ENCODE measurements at regions not wholly inside any gene's neighbourhood (a gene's known extent, or its start where the extent isn't known, plus 50 kb on each side); places are given as distances from the start of the nearest gene placed in this dataset.

DNA sequence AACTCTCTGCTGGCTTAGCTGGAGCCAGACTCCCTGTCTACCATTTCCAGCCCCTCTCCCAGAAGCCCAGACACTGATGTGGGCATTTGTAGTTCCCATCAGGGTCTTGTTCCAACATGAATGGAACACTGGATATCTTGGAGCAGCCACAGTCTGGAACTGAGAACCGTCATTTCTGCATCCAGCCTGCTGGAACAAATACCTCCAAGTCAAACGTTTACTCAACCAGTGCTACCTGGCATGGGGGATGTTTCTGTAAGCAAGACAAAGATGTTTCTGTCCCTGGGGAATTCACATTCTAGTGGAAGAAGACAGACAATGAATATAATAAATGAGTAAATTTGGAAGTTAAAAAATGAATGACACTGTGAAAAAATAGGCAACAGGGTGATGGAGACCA, 70.8 kb upstream of the ZNF438 start:
- POLR2A ChIA-PET (ENCODE audit: unreplicated experiment) = no interaction called here
- no peak overlapping the region for H3K4me2 ChIP-seq
- H3K36me3 ChIP-seq (ENCODE audit: low read depth) = no peaks in the 10 kb centered on the region
- peaks cover 30% of the 10 kb centered on the region for H3K4me1 ChIP-seq (replicated peaks; ENCODE audit: insufficient read depth)
- DNase-seq = no peak
- no peak overlapping the region for H3K4me3 ChIP-seq
- H3K9me2 ChIP-seq (ENCODE audit: insufficient read depth) = no peaks in the 10 kb centered on the region
- H4K20me1 ChIP-seq (ENCODE audit: insufficient read depth) = no peaks in the 10 kb centered on the region
- H3K9me3 ChIP-seq (ENCODE audit: insufficient read depth, low read depth) = no peaks in the 10 kb centered on the region
- H3K27me3 ChIP-seq (ENCODE audit: insufficient read depth, low read depth) = no peaks in the 10 kb centered on the region
- intact Hi-C loops (cut with micrococcal nuclease; ENCODE audit: unreplicated experiment) = no loop called here
- no peak for TF ChIP-seq EZH2 (IDR thresholded peaks at IDR 0.05; ENCODE audit: low read depth)
- TF ChIP-seq, protein P1, sequence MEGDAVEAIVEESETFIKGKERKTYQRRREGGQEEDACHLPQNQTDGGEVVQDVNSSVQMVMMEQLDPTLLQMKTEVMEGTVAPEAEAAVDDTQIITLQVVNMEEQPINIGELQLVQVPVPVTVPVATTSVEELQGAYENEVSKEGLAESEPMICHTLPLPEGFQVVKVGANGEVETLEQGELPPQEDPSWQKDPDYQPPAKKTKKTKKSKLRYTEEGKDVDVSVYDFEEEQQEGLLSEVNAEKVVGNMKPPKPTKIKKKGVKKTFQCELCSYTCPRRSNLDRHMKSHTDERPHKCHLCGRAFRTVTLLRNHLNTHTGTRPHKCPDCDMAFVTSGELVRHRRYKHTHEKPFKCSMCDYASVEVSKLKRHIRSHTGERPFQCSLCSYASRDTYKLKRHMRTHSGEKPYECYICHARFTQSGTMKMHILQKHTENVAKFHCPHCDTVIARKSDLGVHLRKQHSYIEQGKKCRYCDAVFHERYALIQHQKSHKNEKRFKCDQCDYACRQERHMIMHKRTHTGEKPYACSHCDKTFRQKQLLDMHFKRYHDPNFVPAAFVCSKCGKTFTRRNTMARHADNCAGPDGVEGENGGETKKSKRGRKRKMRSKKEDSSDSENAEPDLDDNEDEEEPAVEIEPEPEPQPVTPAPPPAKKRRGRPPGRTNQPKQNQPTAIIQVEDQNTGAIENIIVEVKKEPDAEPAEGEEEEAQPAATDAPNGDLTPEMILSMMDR (conservative IDR thresholded peaks at IDR 0.05) = no peak
- no peak overlapping the region for H2AFZ ChIP-seq
- BruUV-seq (replicated peaks) = no TSS peak
- no peak overlapping the region for H3K27ac ChIP-seq
- H3K79me2 ChIP-seq (ENCODE audit: low read depth) = no peaks in the 10 kb centered on the region
- H3F3A ChIP-seq (ENCODE audit: insufficient read depth, low read depth) = peaks cover 23% of the 10 kb centered on the region
- CTCF ChIA-PET = no interaction called here

DNA sequence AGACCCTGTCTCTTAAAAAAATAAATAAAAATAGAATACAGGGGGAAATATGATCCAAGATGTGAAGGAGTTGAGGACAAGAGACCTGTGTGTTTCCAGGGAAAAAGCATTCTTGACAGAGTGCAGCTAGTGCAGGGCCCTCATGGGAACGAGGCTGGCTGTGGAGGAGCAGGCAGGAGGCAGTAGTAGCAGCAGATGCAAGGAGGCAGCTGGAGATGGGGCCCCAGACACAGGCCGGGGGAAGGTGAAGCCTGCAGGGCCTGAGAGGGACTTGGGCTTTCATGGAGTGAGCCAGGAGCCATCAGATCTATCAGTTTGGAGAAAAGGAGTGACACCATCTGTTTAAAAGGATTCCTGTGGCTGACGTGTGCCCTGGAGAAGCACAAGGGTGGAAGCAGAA, 71.4 kb upstream of the ZNF438 start:
- TF ChIP-seq, protein P1 (conservative IDR thresholded peaks at IDR 0.05) = no peak
- no peak for TF ChIP-seq EZH2 (IDR thresholded peaks at IDR 0.05; ENCODE audit: low read depth)
- H3K79me2 ChIP-seq (ENCODE audit: low read depth) = no peaks in the 10 kb centered on the region
- intact Hi-C loops (cut with micrococcal nuclease; ENCODE audit: unreplicated experiment) = no loop called here
- no peak overlapping the region for H2AFZ ChIP-seq
- H3K9me2 ChIP-seq (ENCODE audit: insufficient read depth) = no peaks in the 10 kb centered on the region
- ChIA-PET CTCF (no interaction called here), POLR2A (ENCODE audit: unreplicated experiment) (no interaction called here)
- no peak for DNase-seq
- no peaks in the 10 kb centered on the region for H3K27me3 ChIP-seq (ENCODE audit: insufficient read depth, low read depth)
- no peaks in the 10 kb centered on the region for H4K20me1 ChIP-seq (ENCODE audit: insufficient read depth)
- H3K36me3 ChIP-seq (ENCODE audit: low read depth) = no peaks in the 10 kb centered on the region
- H3K4me1 ChIP-seq (replicated peaks; ENCODE audit: insufficient read depth) = peaks cover 30% of the 10 kb centered on the region
- BruUV-seq (replicated peaks) = no TSS peak
- no peak overlapping the region for H3K4me2 ChIP-seq
- no peak overlapping the region for H3K4me3 ChIP-seq
- H3F3A ChIP-seq (ENCODE audit: insufficient read depth, low read depth) = peaks cover 23% of the 10 kb centered on the region
- H3K27ac ChIP-seq = no peak overlapping the region
- no peaks in the 10 kb centered on the region for H3K9me3 ChIP-seq (ENCODE audit: insufficient read depth, low read depth)

DNA sequence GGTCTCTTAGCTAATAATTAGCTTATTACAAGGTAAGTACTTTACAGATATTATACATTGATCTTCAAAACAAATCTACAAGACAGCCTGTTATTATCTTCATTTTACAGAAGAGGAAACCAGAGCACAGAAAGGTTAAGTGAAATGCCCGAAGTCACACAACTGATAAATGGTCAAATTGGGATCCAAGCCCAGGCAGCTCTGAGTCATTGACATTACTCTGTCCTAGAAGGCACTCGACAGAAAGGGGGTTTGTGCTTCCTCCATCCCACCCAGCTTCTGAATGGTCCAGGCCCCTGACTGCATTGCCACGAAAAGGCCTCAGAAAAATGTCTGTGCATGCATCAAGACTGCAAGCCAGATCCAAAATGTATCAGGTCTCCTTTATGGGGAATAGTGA, 81.3 kb upstream of the ZNF438 start:
- no peak overlapping the region for H3K4me2 ChIP-seq
- no peak overlapping the region for H3K4me3 ChIP-seq
- H3K27me3 ChIP-seq (ENCODE audit: insufficient read depth, low read depth) = no peaks in the 10 kb centered on the region
- intact Hi-C loops (cut with micrococcal nuclease; ENCODE audit: unreplicated experiment) = no loop called here
- no peaks in the 10 kb centered on the region for H3K36me3 ChIP-seq (ENCODE audit: low read depth)
- no TSS peak for BruUV-seq (replicated peaks)
- H3F3A ChIP-seq (ENCODE audit: insufficient read depth, low read depth) = no peaks in the 10 kb centered on the region
- CTCF ChIA-PET = no interaction called here
- no peaks in the 10 kb centered on the region for H4K20me1 ChIP-seq (ENCODE audit: insufficient read depth)
- no peaks in the 10 kb centered on the region for H3K9me3 ChIP-seq (ENCODE audit: insufficient read depth, low read depth)
- no peaks in the 10 kb centered on the region for H3K79me2 ChIP-seq (ENCODE audit: low read depth)
- DNase-seq = no peak
- H2AFZ ChIP-seq = no peak overlapping the region
- no peak overlapping the region for H3K27ac ChIP-seq
- no peaks in the 10 kb centered on the region for H3K9me2 ChIP-seq (ENCODE audit: insufficient read depth)
- POLR2A ChIA-PET (ENCODE audit: unreplicated experiment) = no interaction called here
- no peaks in the 10 kb centered on the region for H3K4me1 ChIP-seq (replicated peaks; ENCODE audit: insufficient read depth)
- TF ChIP-seq EZH2 (IDR thresholded peaks at IDR 0.05; ENCODE audit: low read depth) = no peak
- TF ChIP-seq, protein P1 (conservative IDR thresholded peaks at IDR 0.05) = no peak

Measured in PC-9 (cell line).